Neuronal stem cell (in vitro differentiated cells): ENCODE measurements at regions not wholly inside any gene's neighbourhood (a gene's known extent, or its start where the extent isn't known, plus 50 kb on each side); places are given as distances from the start of the nearest gene placed in this dataset.

Experiments
- DNase-seq: peaks from one replicate; pipeline ENCODE4 v3.0.0-alpha.2; 2013; ENCODE audit warnings: low spot score
- H2AFZ ChIP-seq: one replicate; pipeline ENCODE4 v1.6.1; 2013; ENCODE audit warnings: mild to moderate bottlenecking, low read length, inconsistent platforms
- H2AK5ac ChIP-seq: 2 replicates; pipeline ENCODE4 v1.6.1; 2013; ENCODE audit warnings: low read depth, mild to moderate bottlenecking, inconsistent platforms, low read length, moderate library complexity, mixed read lengths
- H2BK120ac ChIP-seq: 2 replicates; pipeline ENCODE4 v1.6.1; 2013; ENCODE audit warnings: low read depth, mild to moderate bottlenecking, inconsistent platforms, low read length, moderate library complexity, mixed read lengths
- H2BK12ac ChIP-seq: one replicate; pipeline ENCODE4 v1.6.1; 2013; ENCODE audit warnings: low read length, inconsistent platforms
- H2BK15ac ChIP-seq: 2 replicates; pipeline ENCODE4 v1.6.1; 2013; ENCODE audit warnings: mild to moderate bottlenecking, low read length, inconsistent platforms, mixed read lengths
- H2BK5ac ChIP-seq: one replicate; pipeline ENCODE4 v1.6.1; 2013; ENCODE audit warnings: inconsistent platforms, mild to moderate bottlenecking, low read length, moderate library complexity
- H3K14ac ChIP-seq: one replicate; pipeline ENCODE4 v1.6.1; 2013; ENCODE audit warnings: low read length, inconsistent platforms
- H3K18ac ChIP-seq: 2 replicates; pipeline ENCODE4 v1.6.1; 2013; ENCODE audit warnings: low read length, inconsistent platforms
- H3K23ac ChIP-seq: 2 replicates; pipeline ENCODE4 v1.6.1; 2013; ENCODE audit warnings: low read depth, mild to moderate bottlenecking, mixed read lengths, low read length, inconsistent platforms; ENCODE audit not compliant: poor library complexity
- H3K27ac ChIP-seq: replicated peaks from 3 replicates; pipeline ENCODE4 v1.5.1; 2013; ENCODE audit warnings: low read length, inconsistent platforms
- H3K27me3 ChIP-seq, 3 experiments: 2 replicates each; pipeline ENCODE4 v1.6.1; 2013; ENCODE audit warnings: low read length in 3 of 3, mild to moderate bottlenecking in 2 of 3, inconsistent platforms in 1 of 3, low read depth in 1 of 3, mixed read lengths in 1 of 3, moderate library complexity in 1 of 3; ENCODE audit not compliant: control insufficient read depth in 3 of 3, insufficient read depth in 3 of 3
- H3K36me3 ChIP-seq, 2 donors: replicated peaks in 1 of 2; 2 replicates each; pipeline ENCODE4 v1.6.1; 2013; ENCODE audit warnings: low read length in 2 of 2; ENCODE audit not compliant: control insufficient read depth in 2 of 2, insufficient read depth in 2 of 2
- H3K4ac ChIP-seq: 2 replicates; pipeline ENCODE4 v1.6.1; 2013; ENCODE audit warnings: inconsistent platforms, mild to moderate bottlenecking, low read length, moderate library complexity
- H3K4me1 ChIP-seq, 2 donors: 1 replicate in 1 of 2; 2 replicates in 1 of 2; pipeline ENCODE4 v1.6.1; 2013; ENCODE audit warnings: low read length in 2 of 2, low read depth in 1 of 2; ENCODE audit not compliant: control insufficient read depth in 2 of 2, insufficient read depth in 1 of 2
- H3K4me2 ChIP-seq: one replicate; pipeline ENCODE4 v1.6.1; 2013; ENCODE audit warnings: mild to moderate bottlenecking, low read length, inconsistent platforms; ENCODE audit not compliant: insufficient read depth, poor library complexity, severe bottlenecking
- H3K4me3 ChIP-seq, 2 donors: 2 replicates each; pipeline ENCODE4 v1.5.1; 2013; ENCODE audit warnings: low read length in 2 of 2, mild to moderate bottlenecking in 2 of 2, inconsistent platforms in 1 of 2, moderate library complexity in 1 of 2
- H3K79me1 ChIP-seq: one replicate; pipeline ENCODE4 v1.6.1; 2013; ENCODE audit warnings: low read depth, mild to moderate bottlenecking, inconsistent platforms, low read length, moderate library complexity
- H3K9ac ChIP-seq: one replicate; pipeline ENCODE4 v1.6.1; 2013; ENCODE audit warnings: mild to moderate bottlenecking, low read depth, low read length, inconsistent platforms; ENCODE audit not compliant: poor library complexity
- H3K9me3 ChIP-seq, 2 donors: replicated peaks in 1 of 2; 2 replicates each; pipeline versions ENCODE3 to v1.6.1; 2013; ENCODE audit warnings: low read length in 2 of 2, mild to moderate bottlenecking in 2 of 2, inconsistent platforms in 1 of 2, low read depth in 1 of 2, mixed read lengths in 1 of 2, moderate library complexity in 1 of 2; ENCODE audit not compliant: control insufficient read depth in 2 of 2, insufficient read depth in 1 of 2
- H4K8ac ChIP-seq: one replicate; pipeline ENCODE4 v1.6.1; 2013; ENCODE audit warnings: low read depth, mild to moderate bottlenecking, inconsistent platforms, low read length, moderate library complexity
- H4K91ac ChIP-seq: one replicate; pipeline ENCODE4 v1.6.1; 2013; ENCODE audit warnings: low read length, low read depth, mild to moderate bottlenecking, inconsistent platforms; ENCODE audit not compliant: poor library complexity
- WGBS, 2 donors: extraction: QIAGEN DNeasy Blood & Tissue Kit; methylation state at CpG; one replicate each; pipeline ENCODE4 v1.1.7; 2013; ENCODE audit warnings: missing lambda C conversion rate in 2 of 2, mixed read lengths in 1 of 2; ENCODE audit not compliant: insufficient read length in 2 of 2, insufficient replicate concordance in 1 of 2; ENCODE audit errors: extremely low coverage in 2 of 2; 5-methylcytosine and 5-hydroxymethylcytosine counted together

DNA sequence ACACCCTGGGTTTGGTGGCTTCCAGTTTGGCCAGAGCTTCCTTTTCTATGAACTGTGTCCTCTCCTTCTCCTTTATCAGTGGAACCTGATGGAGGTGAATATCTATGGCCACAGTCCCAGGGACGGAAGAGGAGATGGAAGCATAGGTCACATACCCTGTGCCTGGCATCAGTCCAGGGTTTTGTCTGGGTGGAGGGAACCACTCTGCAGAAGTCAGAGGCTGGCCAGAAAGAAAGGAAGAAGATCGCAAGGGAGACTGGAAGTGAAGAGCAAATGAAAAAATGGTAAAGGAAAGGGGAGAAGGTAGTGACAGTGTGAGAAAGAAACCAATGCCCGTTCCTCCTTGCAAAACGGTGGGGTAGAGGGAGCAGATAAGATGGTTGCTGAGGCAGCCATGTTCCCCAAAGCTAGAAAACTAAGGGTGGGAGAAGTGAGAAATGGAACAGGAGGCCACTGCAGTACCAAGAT, 77.9 kb upstream of the HECW1 start:
- no peak overlapping the region for H2BK15ac ChIP-seq
- H3K9me3 ChIP-seq: peaks cover 0 to 2% of the 10 kb centered on the region in 2 donors
- no peak overlapping the region for H2AFZ ChIP-seq
- H3K4me2 ChIP-seq: no peak overlapping the region
- no peak overlapping the region for H3K27ac ChIP-seq
- no peak overlapping the region for H2AK5ac ChIP-seq
- H3K4me1 ChIP-seq: peaks cover 0 to 2% of the 10 kb centered on the region in 2 donors
- no peak overlapping the region for H4K91ac ChIP-seq
- H3K36me3 ChIP-seq: no peaks in the 10 kb centered on the region
- no peak overlapping the region for H3K23ac ChIP-seq
- H3K9ac ChIP-seq: no peak overlapping the region
- DNase-seq: no peak
- no CpG with 5 or more reads among the region's 4 CpGs for WGBS, 2 donors
- no peak overlapping the region for H2BK120ac ChIP-seq
- no peaks in the 10 kb centered on the region for H3K27me3 ChIP-seq
- H3K4me3 ChIP-seq: no peak overlapping the region
- H3K18ac ChIP-seq: no peak overlapping the region
- H3K14ac ChIP-seq: no peak overlapping the region
- no peak overlapping the region for H3K4ac ChIP-seq
- H2BK12ac ChIP-seq: no peak overlapping the region
- no peak overlapping the region for H4K8ac ChIP-seq
- H2BK5ac ChIP-seq: no peak overlapping the region
- no peaks in the 10 kb centered on the region for H3K79me1 ChIP-seq

DNA sequence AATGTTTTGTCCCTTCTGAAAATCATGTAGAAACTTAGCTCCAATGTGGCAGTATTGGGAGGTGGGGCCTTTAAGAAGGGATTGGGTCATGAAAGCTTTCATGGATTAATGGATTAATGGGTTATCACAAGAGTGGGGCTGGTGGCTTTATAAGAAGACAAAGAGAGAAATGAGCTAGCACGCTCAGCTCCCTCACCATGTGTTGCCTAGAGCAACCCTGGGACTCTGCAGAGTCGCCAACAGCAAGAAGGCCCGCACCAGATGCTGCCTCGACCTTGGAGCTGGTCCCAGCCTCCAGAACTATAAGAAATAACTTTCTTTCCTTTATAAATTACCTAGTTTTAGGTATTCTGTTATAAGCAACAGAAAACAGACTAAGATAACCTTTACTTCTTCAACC, 74.9 kb upstream of the HECW1 start:
- Histone ChIP-seq H3K36me3 (no peaks in the 10 kb centered on the region), H3K79me1 (no peaks in the 10 kb centered on the region), H3K27me3 (no peaks in the 10 kb centered on the region), H2BK12ac (no peak overlapping the region), H3K9me3 (peaks cover 0 to 2% of the 10 kb centered on the region in 2 donors), H3K27ac (no peak overlapping the region), H4K8ac (no peak overlapping the region), H3K4me2 (no peak overlapping the region), H3K4me3 (no peak overlapping the region), H3K18ac (no peak overlapping the region), H2BK120ac (no peak overlapping the region), H3K4me1 (no peaks in the 10 kb centered on the region), H2AFZ (no peak overlapping the region), H3K23ac (no peak overlapping the region), H3K9ac (no peak overlapping the region), H2BK15ac (no peak overlapping the region), H3K14ac (no peak overlapping the region), H4K91ac (no peak overlapping the region), H3K4ac (no peak overlapping the region), H2BK5ac (no peak overlapping the region), H2AK5ac (no peak overlapping the region)
- no peak for DNase-seq
- no CpG with 5 or more reads among the region's 4 CpGs for WGBS, 2 donors

DNA sequence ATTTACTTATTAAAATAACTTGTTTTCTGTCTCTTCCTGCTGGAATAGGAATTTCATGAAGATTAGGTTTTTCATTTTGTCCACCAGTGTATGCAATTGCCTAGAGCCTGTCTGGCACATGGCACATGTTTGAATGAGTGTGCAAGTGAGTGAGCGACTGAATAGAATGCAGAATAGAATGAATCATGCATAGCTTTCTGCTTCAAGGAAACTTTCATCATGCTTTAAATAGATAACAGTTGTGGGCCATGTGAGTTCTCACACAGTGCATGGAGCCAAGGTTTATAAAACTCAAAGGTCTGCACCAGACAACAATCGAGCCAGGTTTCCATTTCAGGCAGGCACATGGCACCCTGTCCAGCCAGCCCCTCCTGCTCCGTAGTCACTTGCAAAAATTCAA, 74.2 kb upstream of the HECW1 start:
- no peaks in the 10 kb centered on the region for H3K79me1 ChIP-seq
- H3K27ac ChIP-seq: no peak overlapping the region
- no peak overlapping the region for H3K23ac ChIP-seq
- peaks cover 0 to 2% of the 10 kb centered on the region in 2 donors for H3K9me3 ChIP-seq
- no peak overlapping the region for H4K91ac ChIP-seq
- no peak overlapping the region for H2AK5ac ChIP-seq
- H3K9ac ChIP-seq: no peak overlapping the region
- H3K4me2 ChIP-seq: no peak overlapping the region
- H3K4me3 ChIP-seq: no peak overlapping the region
- no peak overlapping the region for H2BK120ac ChIP-seq
- no peak overlapping the region for H3K14ac ChIP-seq
- H3K4ac ChIP-seq: no peak overlapping the region
- H4K8ac ChIP-seq: no peak overlapping the region
- no CpG with 5 or more reads among the region's 3 CpGs for WGBS, 2 donors
- no peaks in the 10 kb centered on the region for H3K27me3 ChIP-seq
- no peaks in the 10 kb centered on the region for H3K36me3 ChIP-seq
- DNase-seq: no peak
- no peak overlapping the region for H2BK15ac ChIP-seq
- no peak overlapping the region for H3K18ac ChIP-seq
- no peak overlapping the region for H2AFZ ChIP-seq
- H3K4me1 ChIP-seq: no peaks in the 10 kb centered on the region
- no peak overlapping the region for H2BK12ac ChIP-seq
- no peak overlapping the region for H2BK5ac ChIP-seq

DNA sequence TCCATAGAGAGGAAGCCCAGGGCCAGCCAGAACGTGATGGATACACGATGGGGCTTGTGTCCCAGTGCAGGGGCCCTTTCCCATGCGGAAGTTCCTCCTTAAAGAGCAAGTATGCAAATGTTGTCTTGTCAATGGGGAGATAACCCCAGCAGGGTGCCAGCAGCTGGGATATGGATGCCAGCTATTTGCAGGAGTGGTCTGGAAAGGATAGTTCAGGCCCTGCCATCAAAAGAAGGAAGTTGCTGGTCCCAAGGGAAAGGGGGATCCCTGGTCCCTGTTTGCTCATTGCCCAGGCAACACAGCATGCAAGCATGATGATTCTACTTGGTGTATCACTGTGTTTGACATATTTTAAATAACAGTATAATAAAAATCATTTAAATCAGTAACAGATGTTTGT, 73.1 kb upstream of the HECW1 start:
- Histone ChIP-seq H3K4me1 (no peaks in the 10 kb centered on the region), H3K14ac (no peak overlapping the region)

More for the DNA sequence above, 73.1 kb upstream of the HECW1 start:
- no peak overlapping the region for H2BK120ac ChIP-seq
- DNase-seq: no peak
- H4K91ac ChIP-seq: no peak overlapping the region
- no peak overlapping the region for H3K4me2 ChIP-seq
- H4K8ac ChIP-seq: no peak overlapping the region
- H3K4me3 ChIP-seq: no peak overlapping the region
- no peak overlapping the region for H3K18ac ChIP-seq
- no peak overlapping the region for H2AFZ ChIP-seq
- no peak overlapping the region for H3K4ac ChIP-seq
- no peak overlapping the region for H2AK5ac ChIP-seq
- no peak overlapping the region for H2BK15ac ChIP-seq
- no peaks in the 10 kb centered on the region for H3K79me1 ChIP-seq
- no peaks in the 10 kb centered on the region for H3K27me3 ChIP-seq
- H2BK12ac ChIP-seq: no peak overlapping the region
- no peak overlapping the region for H2BK5ac ChIP-seq
- no peak overlapping the region for H3K27ac ChIP-seq
- peaks cover 0 to 2% of the 10 kb centered on the region in 2 donors for H3K9me3 ChIP-seq
- no CpG with 5 or more reads among the region's 3 CpGs for WGBS, 2 donors
- H3K9ac ChIP-seq: peak overlapping the region; percentile 24
- no peaks in the 10 kb centered on the region for H3K36me3 ChIP-seq
- no peak overlapping the region for H3K23ac ChIP-seq
